Hepatocyte (in vitro differentiated cells): ENCODE measurements at regions not wholly inside any gene's neighbourhood (a gene's known extent, or its start where the extent isn't known, plus 50 kb on each side); places are given as distances from the start of the nearest gene placed in this dataset.

Experiments used
- CTCF ChIP-seq: fragments of 200-600 bp; sonication (generic); IDR thresholded peaks from 2 replicates; pipeline ENCODE4 v1.5.1; 2016; ENCODE audit warnings: antibody characterized with exemption, mild to moderate bottlenecking; ENCODE audit not compliant: poor library complexity
- EZH2 ChIP-seq: fragments of 200-600 bp; sonication (generic); IDR thresholded peaks from 2 replicates; pipeline ENCODE4 v1.6.1; 2016; ENCODE audit warnings: antibody characterized with exemption, mild to moderate bottlenecking, borderline replicate concordance
- EZH2phosphoT487 ChIP-seq: fragments of 200-600 bp; sonication (generic); IDR thresholded peaks from one replicate; pipeline ENCODE4 v1.6.1; 2018; ENCODE audit warnings: antibody characterized with exemption, mild to moderate bottlenecking, low read depth, moderate library complexity; ENCODE audit not compliant: unreplicated experiment, severe bottlenecking

DNA sequence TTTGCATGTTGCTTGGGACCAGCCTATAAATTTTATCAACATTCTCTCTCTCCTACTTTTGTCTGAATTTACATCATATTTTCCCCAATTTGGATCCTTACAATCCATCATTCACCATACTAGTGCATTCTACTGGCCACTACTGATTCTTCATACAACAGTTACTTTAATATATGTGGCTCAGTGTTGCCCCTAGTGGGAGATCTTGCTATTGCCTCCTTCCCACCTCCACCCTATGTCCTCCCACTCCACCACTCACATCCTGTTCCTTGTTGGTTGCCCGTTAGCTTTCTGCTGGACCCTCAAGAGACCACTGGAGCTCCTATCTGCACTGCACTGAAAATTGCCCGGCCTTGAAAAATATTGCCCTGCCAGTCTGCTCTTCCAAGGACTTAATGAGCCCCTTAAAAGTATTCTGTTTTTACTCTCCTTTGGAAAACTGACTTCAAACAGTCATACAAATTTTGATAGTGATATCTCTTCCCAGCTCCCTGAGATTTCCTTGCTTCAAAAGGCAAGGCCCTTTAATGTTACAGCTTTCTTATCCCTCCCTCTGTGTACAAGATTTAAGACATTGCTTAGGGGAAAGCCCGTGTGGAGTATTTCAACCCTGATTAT, 243.2 kb upstream of the TMEM229A start:
- TF ChIP-seq CTCF (peak; percentile 33), EZH2phosphoT487 (no peak), EZH2 (no peak)
